ENCODE measurements at regions not wholly inside any gene's neighbourhood (a gene's known extent, or its start where the extent isn't known, plus 50 kb on each side); places are given as distances from the start of the nearest gene placed in this dataset.

DNA sequence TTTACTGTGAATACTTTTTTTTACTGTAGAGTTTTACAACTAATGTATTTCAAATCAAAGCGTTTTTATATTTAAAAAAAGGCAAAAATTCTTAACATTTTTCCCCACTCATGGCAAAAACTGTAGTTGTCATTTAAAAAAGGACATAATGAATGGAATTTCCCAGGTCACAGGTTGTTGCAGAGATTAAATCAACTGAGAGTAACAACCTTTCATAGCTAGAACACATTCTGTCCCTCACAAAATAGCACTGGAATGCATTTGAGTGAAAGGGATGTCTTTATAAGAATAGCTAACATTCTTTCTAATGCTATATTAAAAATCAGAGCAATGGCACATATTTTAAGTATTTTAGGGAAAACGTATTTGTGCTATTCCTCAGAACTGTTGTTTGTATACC is 1393.3 kb upstream of the ATXN8OS start:
- no peak for TF ChIP-seq ZNF274 (IDR thresholded peaks at IDR 0.05; ENCODE audit: low read depth, low read length)
- TF ChIP-seq YY1 (IDR thresholded peaks at IDR 0.05; ENCODE audit: insufficient read depth, insufficient read length) = no peak
- no peak for TF ChIP-seq SUZ12 (IDR thresholded peaks at IDR 0.05; ENCODE audit: extremely low read depth, insufficient read depth, insufficient read length)
